ENCODE measurements at regions not wholly inside any gene's neighbourhood (a gene's known extent, or its start where the extent isn't known, plus 50 kb on each side); places are given as distances from the start of the nearest gene placed in this dataset.

DNA sequence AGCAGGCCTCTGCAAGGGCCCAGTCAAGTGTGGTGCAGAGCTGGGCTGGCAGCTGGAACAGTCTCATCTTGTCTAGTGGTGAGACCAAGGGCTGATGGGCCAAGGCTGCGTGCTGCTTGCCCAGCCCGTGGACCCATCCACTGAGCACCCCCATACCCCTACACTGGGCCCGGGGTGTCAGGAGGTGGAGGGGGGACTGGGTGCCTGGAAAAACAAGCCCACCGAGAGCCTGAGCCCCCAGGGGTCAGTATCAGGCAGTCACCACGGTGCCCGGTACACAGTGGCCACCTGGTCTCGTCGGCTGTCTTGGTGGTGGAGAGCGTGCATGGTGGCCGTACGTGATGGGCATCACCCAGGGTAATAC lies 238.3 kb downstream of the SEC14L1 start:
- no peak for DNase-seq (ENCODE audit: low read depth)

DNA sequence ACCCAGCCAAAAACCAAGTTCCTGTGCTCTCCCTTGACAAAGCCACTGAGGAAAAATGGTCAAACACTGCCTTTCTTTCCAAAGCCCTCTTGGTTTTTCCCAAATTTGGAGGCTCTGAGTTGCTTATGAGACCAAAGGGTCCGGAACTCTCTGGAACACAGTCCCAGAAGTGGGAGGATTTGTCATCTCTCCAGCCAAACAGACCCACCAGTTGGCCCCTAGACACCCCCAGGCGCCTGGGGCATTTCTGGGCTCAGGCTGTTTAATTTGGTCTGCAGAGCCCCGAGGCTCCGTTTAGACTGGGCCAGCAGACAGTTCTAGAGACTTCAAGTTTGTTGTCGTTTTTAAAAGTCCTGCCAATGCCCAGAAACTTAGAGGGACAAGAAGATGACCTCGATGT lies 239.1 kb downstream of the SEC14L1 start:
- DNase-seq (ENCODE audit: low read depth): no peak

DNA sequence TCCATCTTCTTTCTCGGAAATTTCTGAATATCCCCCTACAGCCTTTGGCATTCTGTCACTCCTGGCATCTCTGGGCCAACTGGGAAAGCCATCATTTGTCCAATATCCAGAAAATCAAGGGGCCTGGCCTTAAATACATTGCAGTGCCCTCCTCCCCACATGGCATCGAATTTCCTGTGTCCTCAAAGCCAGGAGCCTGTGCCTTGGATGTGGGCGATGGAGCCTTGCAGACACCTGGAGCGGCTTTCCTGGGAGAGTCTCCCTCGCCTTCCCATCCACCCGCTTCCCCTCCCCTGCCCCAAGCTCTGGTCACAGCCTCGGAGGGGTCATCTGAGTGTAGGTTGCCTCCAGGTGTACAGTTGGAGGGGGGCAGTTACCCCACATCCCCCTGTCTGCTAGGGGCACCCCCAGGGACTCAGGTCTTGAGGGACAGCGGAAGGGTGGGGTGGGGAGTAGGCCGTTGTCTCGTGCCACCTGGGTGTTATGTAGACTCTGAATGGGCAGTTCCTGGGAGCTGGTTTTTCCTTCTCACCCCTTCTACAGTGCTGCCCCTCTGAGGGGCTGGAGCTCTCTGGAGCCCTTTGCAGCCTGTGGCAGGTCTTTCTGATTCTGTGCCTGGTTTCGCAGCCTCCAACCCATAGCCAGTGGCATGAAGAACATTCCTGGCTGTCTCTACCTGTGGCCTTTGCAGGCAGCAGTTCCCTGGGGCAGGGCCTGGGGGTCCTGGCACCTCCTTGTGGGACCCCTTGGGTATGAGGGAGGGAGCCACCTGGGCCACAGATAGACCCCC lies 239.8 kb downstream of the SEC14L1 start:
- no peak for DNase-seq (ENCODE audit: low read depth)

DNA sequence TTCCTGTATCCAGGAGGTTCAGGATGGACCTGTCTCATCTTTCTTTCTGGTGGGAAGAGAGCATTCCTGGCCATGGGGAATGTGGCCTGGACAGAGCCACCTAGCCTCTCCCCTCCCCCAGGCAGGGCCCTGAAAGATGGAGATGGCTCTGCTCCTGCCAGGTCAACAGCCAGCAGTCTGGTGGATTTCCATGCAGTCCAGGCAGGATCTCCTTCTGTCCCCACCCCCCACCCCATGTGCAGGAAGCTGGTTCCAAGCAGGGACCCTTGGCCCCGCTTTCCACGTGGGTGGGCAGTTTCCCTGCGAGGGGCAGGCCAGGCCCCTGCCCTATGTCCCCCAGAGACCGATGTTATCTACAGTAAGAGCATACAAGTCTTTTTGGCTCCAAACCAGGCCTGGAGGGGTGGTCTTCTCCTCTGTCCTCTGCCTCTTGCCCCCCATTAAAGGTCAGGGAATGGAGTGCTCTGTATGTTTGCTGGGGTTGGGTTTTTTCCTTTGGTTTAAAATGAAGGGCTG lies 240.5 kb downstream of the SEC14L1 start:
- DNase-seq (ENCODE audit: low read depth): no peak

DNA sequence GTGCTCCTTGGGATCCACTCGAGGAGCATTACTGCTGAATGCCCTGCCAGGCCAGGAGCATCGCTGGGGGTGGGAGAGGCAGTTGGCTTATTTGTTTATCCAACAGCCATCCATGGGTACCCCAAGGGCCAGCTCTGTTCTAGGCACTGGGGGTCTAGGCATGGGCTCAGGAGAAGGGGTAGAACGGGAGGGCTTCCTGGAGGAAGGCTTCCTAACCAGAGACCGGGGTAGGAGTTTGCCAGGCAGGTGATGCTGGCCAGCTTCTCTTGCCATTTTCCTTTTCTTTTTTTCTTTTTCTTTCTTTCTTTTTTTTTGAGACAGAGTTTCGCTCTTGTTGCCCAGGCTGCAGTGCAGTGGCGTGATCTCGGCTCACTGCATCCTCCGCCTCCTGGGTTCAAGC lies 241.0 kb downstream of the SEC14L1 start:
- DNase-seq (ENCODE audit: low read depth): no peak

DNA sequence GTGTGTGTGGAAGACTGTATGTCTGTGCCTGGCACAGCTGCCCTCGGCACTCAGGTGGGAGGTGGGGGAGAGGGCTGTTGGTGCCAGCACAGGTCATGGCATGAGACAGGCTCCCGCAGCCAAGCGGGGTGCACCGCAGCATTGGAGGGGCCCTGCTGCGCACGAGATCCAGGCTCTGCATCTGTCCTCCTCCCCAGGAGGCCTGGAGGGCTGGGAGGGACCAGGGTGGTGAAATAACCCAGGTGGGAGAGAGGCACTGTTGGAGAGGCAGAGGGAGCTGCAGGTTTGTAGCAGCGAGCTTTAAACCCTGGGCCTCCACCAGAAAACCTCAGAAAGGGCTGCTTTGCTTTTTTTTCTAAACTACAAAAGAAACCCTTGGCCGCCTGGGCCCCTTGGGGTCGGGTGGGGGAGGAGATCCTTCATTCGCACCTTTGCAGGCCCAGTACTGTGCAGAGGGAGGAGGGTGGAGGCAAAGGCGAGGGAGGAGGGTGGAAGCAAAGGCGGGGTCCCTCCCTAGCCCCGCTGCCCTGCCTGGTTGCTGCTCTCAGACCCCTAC lies 241.7 kb downstream of the SEC14L1 start:
- DNase-seq (ENCODE audit: low read depth): no peak

DNA sequence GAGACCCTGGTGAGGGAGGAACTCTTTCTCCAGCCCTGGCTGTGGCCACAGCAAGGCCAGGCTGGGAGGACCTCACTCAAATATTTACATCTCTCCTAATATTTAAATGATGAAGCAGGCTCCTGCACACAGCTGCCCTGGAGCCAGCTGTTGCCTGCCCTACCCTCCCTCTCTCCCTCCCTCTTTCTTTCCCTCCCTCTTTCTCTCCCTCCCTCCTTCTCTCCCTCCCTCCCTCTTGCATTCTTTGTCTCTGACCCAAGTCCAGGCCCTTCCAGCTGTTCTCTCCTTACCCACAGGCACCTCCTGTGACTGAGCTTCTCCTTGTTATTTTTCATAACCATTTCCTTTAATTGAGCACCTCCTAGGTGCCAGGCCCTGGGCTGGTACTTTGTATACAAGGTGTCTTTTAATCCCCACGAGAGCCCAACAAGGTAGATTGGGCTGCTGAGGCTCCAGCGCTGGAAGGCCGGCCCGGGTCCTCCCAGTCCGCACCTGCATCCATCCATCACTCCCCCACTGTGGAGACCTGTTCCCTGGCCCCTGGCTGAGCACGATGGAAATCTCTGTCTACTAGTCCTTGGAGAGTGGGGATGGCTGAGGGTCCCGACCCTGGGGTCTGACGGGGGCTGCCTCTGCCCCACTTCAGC lies 242.3 kb downstream of the SEC14L1 start:
- DNase-seq (ENCODE audit: low read depth): no peak

DNA sequence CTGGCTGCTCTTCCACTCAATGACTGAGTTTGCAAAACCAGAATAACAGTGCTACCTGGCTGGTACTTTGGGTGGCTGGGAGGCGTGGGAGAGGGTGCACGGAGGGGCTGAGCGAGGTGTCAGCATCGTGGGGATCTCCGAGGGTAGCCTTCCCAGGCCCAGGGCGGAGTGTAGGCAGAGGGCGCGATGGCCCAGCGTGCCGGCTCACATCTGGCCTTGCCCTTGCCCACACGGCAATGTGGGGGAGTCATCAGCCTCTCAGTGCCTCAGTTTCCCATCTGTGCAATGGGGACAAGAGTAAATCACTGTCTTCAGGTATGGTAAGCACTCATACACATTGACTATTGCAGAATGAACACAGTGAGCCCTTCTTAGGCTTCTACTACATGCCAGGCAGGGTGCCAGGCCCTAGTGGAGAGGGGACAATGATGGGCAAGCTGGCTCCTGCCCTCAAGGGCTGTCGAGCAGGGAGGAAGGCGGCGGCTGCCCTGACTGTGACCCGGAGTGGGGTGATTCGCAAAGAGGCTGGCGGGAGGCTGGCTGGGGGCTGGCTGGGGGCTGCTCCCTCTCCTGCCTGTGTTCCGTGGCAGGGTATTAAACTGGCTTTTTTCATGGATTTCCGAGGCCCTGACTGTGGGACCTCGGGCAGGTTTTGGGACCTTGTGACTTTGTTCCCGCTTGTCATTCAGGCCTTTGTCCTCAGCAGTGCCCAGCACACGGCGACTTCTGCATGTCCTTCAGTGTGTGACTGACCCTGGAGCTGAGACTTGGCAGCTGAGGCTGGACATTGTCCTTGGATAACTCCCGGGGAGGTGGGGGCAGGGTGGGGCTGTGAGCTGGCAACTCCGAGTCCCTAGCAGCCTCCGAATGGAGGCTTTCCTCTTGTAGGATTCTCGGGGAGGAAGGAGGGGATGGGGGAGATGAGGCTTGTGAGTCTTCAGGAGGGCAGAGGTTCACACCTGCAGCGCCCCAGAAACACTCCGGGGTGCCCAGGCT lies 243.1 kb downstream of the SEC14L1 start:
- no peak for DNase-seq (ENCODE audit: low read depth)

DNA sequence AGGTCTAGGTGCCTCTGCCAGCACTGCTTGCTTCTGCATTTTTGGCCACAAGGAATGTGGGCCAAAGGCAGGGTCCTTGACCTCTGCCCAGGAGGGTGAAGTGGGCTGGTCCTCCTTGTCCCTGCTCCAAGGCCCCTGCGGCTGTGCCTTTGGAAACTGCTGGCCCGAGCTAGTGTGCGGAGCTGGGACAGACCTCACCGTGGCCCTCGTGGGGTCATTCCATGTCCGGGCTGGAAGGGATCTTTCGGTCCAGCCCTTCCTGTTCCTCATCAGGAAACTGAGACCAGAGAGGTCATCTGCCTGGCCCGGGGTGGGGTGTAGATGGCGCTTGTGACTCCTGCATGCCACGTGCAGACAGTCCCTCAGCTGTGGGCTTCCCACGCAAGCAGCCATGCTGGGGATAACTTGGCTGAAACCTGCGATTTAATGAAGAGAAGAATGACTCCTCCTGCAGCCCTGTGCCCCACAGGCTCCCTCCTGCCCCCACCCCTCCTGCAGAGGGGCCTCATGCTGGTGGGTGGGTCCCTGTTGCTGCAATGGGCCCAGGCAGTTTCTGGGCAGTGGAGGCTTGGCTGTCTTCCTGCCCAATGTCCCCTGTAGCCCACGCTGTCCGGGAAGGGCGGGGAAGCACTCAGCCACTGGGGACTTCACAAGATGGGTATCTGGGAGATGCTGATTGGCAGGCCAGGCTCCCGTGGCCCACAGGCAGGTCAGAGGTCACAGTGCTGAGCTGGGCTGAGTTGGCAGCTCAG lies 245.2 kb downstream of the SEC14L1 start:
- DNase-seq (ENCODE audit: low read depth): no peak

DNA sequence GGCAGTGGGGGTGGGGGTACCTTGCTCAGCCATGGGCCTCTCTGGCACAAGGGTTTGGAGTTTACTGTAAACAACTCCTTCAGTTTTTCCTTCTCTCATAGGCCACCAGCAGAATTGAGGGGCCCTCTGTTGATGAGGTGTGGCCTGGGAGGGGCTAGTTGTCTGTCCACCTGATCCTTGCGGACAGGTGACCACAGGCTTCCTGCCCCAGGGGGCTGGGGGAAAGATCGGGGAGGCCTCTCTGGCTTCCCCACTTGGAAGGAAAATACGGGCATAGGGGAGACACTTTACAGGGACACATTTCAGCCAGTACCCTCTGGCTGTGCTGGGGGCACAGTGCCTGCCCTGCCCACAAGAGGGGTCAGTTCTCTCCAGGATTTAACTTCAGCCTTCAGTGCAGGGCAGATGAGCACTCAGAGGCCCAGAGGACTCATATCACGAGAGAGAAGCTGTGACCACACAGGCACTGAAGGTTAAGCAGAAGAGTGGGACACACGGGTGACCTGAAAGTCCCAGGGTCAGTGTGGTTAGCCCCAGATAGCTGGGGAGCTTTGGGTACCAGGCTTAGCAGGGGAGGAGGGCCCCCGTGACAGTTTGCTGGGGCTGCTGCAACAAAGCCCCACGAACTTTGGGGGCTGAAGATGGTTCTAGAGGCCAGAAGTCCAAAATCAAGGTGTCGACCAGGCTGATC lies 245.9 kb downstream of the SEC14L1 start:
- no peak for DNase-seq (ENCODE audit: low read depth)

DNA sequence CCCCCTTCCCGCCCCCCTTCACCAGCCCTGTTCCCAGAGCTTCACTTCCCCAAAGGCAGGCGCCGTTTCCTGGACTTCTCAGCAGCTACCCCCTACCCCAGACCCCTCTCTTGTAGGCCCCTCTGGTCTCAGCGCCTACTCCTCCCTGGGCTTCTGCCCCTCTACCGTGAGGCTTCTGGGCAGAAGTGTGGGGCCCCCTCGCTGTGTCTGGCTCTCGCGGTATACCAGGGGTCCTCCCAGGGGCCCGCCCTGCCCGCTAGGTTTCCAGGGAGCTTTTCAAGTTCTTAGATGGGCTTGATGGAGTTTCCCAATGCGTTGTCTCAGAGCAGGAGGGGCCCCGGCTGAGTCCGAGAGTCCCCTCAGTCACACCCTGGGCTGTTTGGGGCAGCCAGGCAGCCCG lies 247.1 kb downstream of the SEC14L1 start:
- no peak for DNase-seq (ENCODE audit: low read depth)

DNA sequence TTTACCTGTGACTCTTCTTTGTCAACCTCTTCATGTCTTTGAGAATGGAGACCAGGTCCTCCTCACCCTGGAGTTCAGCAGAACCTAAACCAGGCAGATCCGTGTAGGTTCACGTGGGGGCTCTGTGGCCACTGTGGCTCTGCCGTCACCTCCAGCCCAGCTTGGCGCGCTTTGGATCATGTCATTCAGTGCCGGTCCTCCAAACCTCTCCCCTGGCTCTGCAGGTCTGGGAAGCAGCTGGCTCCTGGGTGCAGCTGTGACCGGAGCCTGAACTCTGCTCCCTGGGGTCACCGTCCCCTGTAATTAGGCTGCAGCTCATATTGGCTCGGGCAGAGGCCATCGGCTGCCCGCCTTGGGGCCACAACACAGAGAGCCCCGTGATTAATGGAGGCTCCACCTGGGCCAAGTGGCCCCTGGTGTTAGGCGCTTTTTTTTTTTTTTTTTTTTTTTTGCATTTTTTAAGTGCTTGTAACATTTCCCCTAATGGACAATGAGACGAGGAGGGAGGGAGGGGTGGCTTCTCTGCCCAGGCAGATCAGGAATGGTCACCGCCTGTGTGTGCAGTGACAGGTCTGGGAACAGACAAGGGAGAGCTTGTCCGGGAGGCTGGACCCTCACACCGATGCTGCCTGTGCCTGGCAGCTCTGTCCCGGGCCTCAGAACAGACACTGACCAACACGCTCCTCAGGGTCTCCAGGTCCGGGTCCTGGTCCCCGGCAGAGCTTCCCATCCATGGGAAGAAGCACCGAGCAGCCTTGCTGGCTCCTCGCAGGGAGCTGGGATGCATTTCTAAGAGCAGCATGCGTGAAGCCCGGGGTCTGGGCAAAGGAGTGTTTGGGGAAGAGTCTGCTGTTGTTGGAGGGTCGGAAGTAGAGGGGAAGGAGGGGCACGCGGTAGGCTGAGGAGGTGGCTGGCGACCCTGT lies 247.9 kb downstream of the SEC14L1 start:
- DNase-seq (ENCODE audit: low read depth): no peak

DNA sequence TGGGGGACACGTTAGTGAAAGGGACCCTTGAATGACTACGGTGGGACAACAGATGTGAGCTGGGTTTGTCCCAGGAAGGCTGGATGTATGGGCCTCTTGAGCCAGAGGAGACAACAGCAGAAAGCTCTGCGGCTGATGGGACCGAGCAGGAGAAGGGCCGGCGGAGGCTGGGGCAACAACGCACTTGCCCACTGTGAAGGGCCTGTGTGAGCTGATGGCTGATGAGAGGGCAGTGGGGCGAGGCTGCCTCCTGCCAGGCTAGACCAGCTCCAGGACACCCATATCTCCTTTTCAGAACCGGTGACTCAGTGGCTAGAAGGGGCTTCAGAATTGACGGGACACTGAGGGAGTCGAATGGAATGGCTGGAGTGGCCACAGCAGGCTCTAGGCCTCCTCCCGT lies 250.1 kb downstream of the SEC14L1 start:
- no peak for DNase-seq (ENCODE audit: low read depth)

DNA sequence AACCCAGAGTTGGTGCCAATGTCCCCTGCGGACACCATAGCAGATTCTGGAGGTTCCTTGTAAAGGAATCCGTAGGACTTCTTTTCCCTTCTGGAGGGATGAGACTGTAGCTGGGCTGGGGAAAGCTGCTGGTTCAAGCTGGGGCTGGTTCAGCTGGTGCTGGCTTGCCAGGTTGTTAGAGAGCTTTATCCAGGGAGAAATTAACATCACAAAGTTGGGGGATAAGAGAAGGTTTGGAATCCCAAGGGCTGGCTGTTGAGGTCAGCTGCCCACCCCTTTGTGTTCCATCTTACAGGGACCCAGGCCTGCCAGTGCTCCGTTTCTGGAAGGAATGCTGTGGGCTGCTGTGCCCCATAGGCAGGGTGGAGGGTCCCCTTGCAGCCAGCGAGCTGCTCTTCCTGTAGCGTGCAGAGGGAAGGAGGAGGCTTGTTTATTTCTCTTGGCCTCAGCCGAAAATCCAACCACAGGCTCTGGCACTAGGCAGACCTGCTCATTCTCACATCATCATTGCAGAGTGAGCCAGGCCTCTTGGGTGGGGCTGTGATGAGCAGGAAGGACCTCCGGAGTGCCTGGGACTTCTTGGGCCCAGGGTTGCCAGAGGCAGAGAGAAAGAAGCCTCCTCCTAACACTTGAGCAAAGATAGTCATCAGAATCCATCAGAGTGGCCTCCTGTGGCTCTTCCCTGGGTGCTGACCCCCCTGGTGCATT lies 251.1 kb downstream of the SEC14L1 start:
- no peak for DNase-seq (ENCODE audit: low read depth)

DNA sequence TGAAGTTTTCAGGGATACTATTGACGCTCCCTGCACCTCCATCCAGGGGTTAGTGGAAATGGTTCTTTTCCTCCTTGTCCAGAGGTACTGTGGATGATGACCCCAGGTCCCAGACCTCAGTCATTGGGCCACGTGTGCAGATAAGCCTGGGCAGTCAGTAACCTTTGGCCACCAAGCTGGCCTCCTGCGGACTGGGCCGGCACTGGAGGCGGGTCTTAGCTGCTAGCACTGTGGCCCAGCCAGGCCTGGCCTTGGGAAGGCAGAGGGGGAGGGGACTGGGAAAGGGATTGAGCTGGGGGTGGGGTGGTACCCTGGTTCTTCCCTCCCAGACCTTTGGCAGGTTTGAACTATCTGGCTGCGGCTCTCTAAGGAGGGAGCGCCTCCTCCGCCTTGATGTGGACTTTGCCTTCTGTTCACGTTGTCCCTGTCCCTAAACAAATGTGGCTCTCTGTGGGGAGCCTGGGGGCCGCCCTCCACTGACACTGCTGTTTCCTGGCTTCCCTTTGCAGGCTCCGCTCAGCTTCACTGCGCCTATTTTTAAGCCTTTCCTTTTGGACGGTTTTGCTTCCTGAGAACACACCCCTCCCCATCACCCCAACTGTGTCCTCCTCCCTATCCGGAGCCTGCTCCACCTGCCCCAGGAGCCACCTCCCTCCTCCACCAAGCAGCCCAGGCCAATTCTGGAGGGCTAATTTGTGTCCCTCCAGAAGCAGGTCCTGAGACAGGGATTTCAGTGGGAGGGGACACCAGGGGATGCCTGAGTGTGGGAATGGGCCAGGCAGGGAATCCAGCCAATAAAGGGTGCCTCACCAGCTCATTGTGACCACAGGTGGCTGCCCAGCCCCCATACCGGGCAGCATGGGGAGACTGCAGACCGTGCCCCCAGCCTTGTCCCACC lies 251.9 kb downstream of the SEC14L1 start:
- no peak for DNase-seq (ENCODE audit: low read depth)

DNA sequence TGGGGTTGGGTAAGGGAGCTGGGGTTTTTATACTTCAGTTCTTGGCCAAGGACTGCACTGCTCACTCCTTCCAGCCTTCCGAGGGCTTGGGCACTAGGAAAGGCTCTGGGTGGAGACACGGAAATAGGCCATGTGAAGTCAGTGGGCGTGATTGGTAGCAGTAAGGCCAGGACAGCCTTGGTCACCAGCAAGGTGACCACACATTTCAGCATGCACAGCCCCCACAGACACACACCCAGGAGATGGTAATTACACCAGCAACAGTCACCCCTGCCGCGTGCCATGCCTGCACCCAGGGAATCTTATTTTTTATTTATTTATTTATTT lies 252.5 kb downstream of the SEC14L1 start:
- no peak for DNase-seq (ENCODE audit: low read depth)

DNA sequence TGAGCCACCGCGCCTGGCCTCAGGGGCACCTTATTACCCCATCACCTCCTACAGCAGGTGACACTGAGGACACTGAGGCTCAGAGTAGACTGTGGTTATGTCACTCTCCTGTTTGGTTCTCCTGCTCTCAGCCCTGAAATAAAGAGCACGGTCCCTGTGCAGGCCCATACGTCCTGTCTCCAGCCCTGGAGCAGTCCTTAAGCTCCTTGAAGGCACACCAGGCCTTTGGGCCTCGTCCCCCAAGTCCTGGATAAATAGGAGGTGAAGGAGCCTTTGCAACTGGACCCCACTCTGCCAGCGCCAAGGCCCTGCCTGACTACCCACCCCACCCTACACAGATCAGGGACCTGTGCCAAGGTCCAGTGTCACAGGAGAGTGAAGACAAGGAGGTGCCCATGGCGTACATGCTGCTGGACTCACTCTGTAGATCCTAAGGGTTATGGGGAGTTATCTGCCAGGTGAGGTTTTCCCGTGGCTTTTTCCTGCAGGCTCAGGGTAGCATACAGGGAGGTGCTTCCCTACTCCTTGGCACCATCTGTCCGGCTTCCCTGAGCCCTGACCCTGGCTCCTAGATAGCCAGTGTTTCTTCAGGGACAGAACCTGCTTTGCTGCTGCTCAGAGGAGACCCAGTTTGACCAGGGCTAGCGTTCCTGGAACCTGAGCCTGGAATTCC lies 253.2 kb downstream of the SEC14L1 start:
- DNase-seq (ENCODE audit: low read depth): no peak

All from activated T-cell treated with anti-CD3 and anti-CD28 coated beads for 48 hours (primary cell).